ENCODE measurements at regions not wholly inside any gene's neighbourhood (a gene's known extent, or its start where the extent isn't known, plus 50 kb on each side); places are given as distances from the start of the nearest gene placed in this dataset.

GRCh38 chr2:13682540-13683272 lies 949.8 kb upstream of the LRATD1 start:
- intact Hi-C loops (cut with micrococcal nuclease), result no loop called here
- no peaks in the 10 kb centered on the region for H3K9me1 ChIP-seq (replicated peaks; ENCODE audit: control insufficient read depth, extremely low read depth, insufficient read depth, low read length)
- H3K36me3 ChIP-seq (ENCODE audit: control insufficient read depth in 2 of 2, extremely low read depth in 1 of 2, insufficient read depth in 2 of 2, low read length in 2 of 2), result no peaks in the 10 kb centered on the region
- DNase-seq (ENCODE audit: low read depth, low spot score) (no peak), FAIRE-seq (no peak)
- H3K9me3 ChIP-seq (replicated peaks; ENCODE audit: control insufficient read depth, insufficient read depth, low read length), result no peaks in the 10 kb centered on the region
- H3K27ac ChIP-seq (ENCODE audit: insufficient read depth, low read depth, low read length), result no peak overlapping the region
- BruUV-seq (replicated peaks), result no TSS peak
- H3K79me2 ChIP-seq (ENCODE audit: control insufficient read depth, insufficient read depth, low read length), result no peaks in the 10 kb centered on the region
- TF ChIP-seq GATA2 (IDR thresholded peaks at IDR 0.05; ENCODE audit: insufficient read depth, insufficient read length, low read depth, low read length) (no peak), JUN (IDR thresholded peaks at IDR 0.05; ENCODE audit: borderline replicate concordance, insufficient read depth, insufficient read length, low read depth) (no peak), POLR2A (IDR thresholded peaks at IDR 0.05; ENCODE audit: low read depth, low read length) (no peak), FOS (IDR thresholded peaks at IDR 0.05; ENCODE audit: borderline replicate concordance, insufficient read depth, low read length) (no peak)
- no peaks in the 10 kb centered on the region for H3K4me1 ChIP-seq (ENCODE audit: control insufficient read depth, extremely low read depth, insufficient read depth, low read length)
- no peaks in the 10 kb centered on the region for H4K20me1 ChIP-seq (replicated peaks; ENCODE audit: control insufficient read depth, extremely low read depth, insufficient read depth, low read length)
- H3K27me3 ChIP-seq (ENCODE audit: control insufficient read depth in 2 of 2, insufficient read depth in 2 of 2, low read length in 2 of 2), result no peaks in the 10 kb centered on the region
- ChIA-PET CTCF (no interaction called here), POLR2A (no interaction called here)
- dilution Hi-C loops (cut with MboI; ENCODE audit: extremely low pct_ligation_motif_present, low sequenced_read_pairs), result no loop called here
- H3K9ac ChIP-seq (replicated peaks; ENCODE audit: extremely low read depth, insufficient read depth, low read length), result no peak overlapping the region
- H2AFZ ChIP-seq (ENCODE audit: low read depth, low read length), result no peak overlapping the region
- no peak overlapping the region for H3K4me3 ChIP-seq (replicated peaks in 1 of 3; ENCODE audit: insufficient read depth in 1 of 3, low read depth in 1 of 3, low read length in 3 of 3)
- no peak overlapping the region for H3K4me2 ChIP-seq (ENCODE audit: insufficient read depth, low read length)

GRCh38 chr2:13686262-13686661 lies 946.3 kb upstream of the LRATD1 start:
- Histone ChIP-seq H3K4me2 (ENCODE audit: insufficient read depth, low read length) (no peak overlapping the region), H3K36me3 (ENCODE audit: control insufficient read depth in 2 of 2, extremely low read depth in 1 of 2, insufficient read depth in 2 of 2, low read length in 2 of 2) (no peaks in the 10 kb centered on the region), H4K20me1 (replicated peaks; ENCODE audit: control insufficient read depth, extremely low read depth, insufficient read depth, low read length) (no peaks in the 10 kb centered on the region), H2AFZ (ENCODE audit: low read depth, low read length) (no peak overlapping the region), H3K27ac (ENCODE audit: insufficient read depth, low read depth, low read length) (no peak overlapping the region), H3K9me3 (replicated peaks; ENCODE audit: control insufficient read depth, insufficient read depth, low read length) (no peaks in the 10 kb centered on the region), H3K9me1 (replicated peaks; ENCODE audit: control insufficient read depth, extremely low read depth, insufficient read depth, low read length) (no peaks in the 10 kb centered on the region), H3K27me3 (ENCODE audit: control insufficient read depth in 2 of 2, insufficient read depth in 2 of 2, low read length in 2 of 2) (no peaks in the 10 kb centered on the region), H3K4me1 (ENCODE audit: control insufficient read depth, extremely low read depth, insufficient read depth, low read length) (no peaks in the 10 kb centered on the region), H3K79me2 (ENCODE audit: control insufficient read depth, insufficient read depth, low read length) (no peaks in the 10 kb centered on the region), H3K4me3 (replicated peaks in 1 of 3; ENCODE audit: insufficient read depth in 1 of 3, low read depth in 1 of 3, low read length in 3 of 3) (no peak overlapping the region), H3K9ac (replicated peaks; ENCODE audit: extremely low read depth, insufficient read depth, low read length) (no peak overlapping the region)
- CTCF ChIA-PET, result no interaction called here
- dilution Hi-C loops (cut with MboI; ENCODE audit: extremely low pct_ligation_motif_present, low sequenced_read_pairs), result no loop called here
- no peak for FAIRE-seq
- no peak for DNase-seq (ENCODE audit: low read depth, low spot score)
- no TSS peak for BruUV-seq (replicated peaks)
- TF ChIP-seq MAX (IDR thresholded peaks at IDR 0.05; ENCODE audit: insufficient read depth, insufficient read length), result no peak
- TF ChIP-seq POLR2AphosphoS5 (IDR thresholded peaks at IDR 0.05; ENCODE audit: insufficient read depth, low read depth, low read length), result no peak
- TF ChIP-seq, protein P1, sequence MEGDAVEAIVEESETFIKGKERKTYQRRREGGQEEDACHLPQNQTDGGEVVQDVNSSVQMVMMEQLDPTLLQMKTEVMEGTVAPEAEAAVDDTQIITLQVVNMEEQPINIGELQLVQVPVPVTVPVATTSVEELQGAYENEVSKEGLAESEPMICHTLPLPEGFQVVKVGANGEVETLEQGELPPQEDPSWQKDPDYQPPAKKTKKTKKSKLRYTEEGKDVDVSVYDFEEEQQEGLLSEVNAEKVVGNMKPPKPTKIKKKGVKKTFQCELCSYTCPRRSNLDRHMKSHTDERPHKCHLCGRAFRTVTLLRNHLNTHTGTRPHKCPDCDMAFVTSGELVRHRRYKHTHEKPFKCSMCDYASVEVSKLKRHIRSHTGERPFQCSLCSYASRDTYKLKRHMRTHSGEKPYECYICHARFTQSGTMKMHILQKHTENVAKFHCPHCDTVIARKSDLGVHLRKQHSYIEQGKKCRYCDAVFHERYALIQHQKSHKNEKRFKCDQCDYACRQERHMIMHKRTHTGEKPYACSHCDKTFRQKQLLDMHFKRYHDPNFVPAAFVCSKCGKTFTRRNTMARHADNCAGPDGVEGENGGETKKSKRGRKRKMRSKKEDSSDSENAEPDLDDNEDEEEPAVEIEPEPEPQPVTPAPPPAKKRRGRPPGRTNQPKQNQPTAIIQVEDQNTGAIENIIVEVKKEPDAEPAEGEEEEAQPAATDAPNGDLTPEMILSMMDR (IDR thresholded peaks at IDR 0.05; ENCODE audit: extremely low read depth in 1 of 2, insufficient read depth in 1 of 2, low read depth in 1 of 2, low read length in 2 of 2), result no peak
- TF ChIP-seq GATA2 (IDR thresholded peaks at IDR 0.05; ENCODE audit: insufficient read depth, insufficient read length, low read depth, low read length), result no peak
- TF ChIP-seq JUN (IDR thresholded peaks at IDR 0.05; ENCODE audit: borderline replicate concordance, insufficient read depth, insufficient read length, low read depth), result no peak
- TF ChIP-seq POLR2A (IDR thresholded peaks at IDR 0.05; ENCODE audit: low read depth, low read length), result no peak
- TF ChIP-seq MYC (IDR thresholded peaks at IDR 0.05; ENCODE audit: low read depth, low read length), result no peak
- TF ChIP-seq EZH2 (IDR thresholded peaks at IDR 0.05; ENCODE audit: borderline replicate concordance, low read depth, low read length, severe bottlenecking), result no peak
- no peak for TF ChIP-seq FOS (IDR thresholded peaks at IDR 0.05; ENCODE audit: borderline replicate concordance, insufficient read depth, low read length)
- POLR2A ChIA-PET, result no interaction called here
- intact Hi-C loops (cut with micrococcal nuclease), result no loop called here

All from endothelial cell of umbilical vein (primary cell).